Lower lobe of right lung (tissue), 2 donors: ENCODE measurements at regions not wholly inside any gene's neighbourhood (a gene's known extent, or its start where the extent isn't known, plus 50 kb on each side); places are given as distances from the start of the nearest gene placed in this dataset.

Experiments used
- ATAC-seq, 2 donors: fragments of 200-7000 bp; cut with Tn5 transposase; one replicate each; pipeline ENCODE4 v1.9.1; 2020 to 2022; ENCODE audit warnings: mild to moderate bottlenecking in 2 of 2, moderate library complexity in 2 of 2
- DNase-seq: peaks from one replicate; pipeline ENCODE4 v3.0.0-alpha.2; 2020
- H3K27ac ChIP-seq: fragments of 200-600 bp; one replicate; pipeline ENCODE4 v1.8.0; 2022
- H3K27me3 ChIP-seq: fragments of 200-600 bp; one replicate; pipeline ENCODE4 v1.8.0; 2022; ENCODE audit warnings: low read depth
- H3K36me3 ChIP-seq: fragments of 200-600 bp; one replicate; pipeline ENCODE4 v1.8.0; 2022; ENCODE audit warnings: mild to moderate bottlenecking
- H3K4me1 ChIP-seq: fragments of 200-600 bp; one replicate; pipeline ENCODE4 v1.8.0; 2022
- H3K4me3 ChIP-seq: fragments of 200-600 bp; one replicate; pipeline ENCODE4 v1.8.0; 2022; ENCODE audit warnings: mild to moderate bottlenecking
- H3K9me3 ChIP-seq: fragments of 200-600 bp; one replicate; pipeline ENCODE4 v1.8.0; 2022
- CTCF ChIP-seq: fragments of 200-600 bp; IDR thresholded peaks from one replicate; pipeline ENCODE4 v1.8.0; 2022; ENCODE audit warnings: antibody characterized with exemption, mild to moderate bottlenecking
- intact Hi-C: fragments of 100-400 bp; cut with DNase I; formaldehyde crosslinking; loops from one replicate; pipeline ENCODE4 v1.11.0; 2022
- donor health status: DM: no; HTN: yes; CAD: no; lungs with severe emphysema.

- Histone ChIP-seq H3K36me3 (no peaks in the 10 kb centered on the region), H3K4me3 (no peak overlapping the region), H3K27ac (no peak overlapping the region), H3K27me3 (no peaks in the 10 kb centered on the region), H3K4me1 (no peaks in the 10 kb centered on the region), H3K9me3 (no peaks in the 10 kb centered on the region)
- no peak for TF ChIP-seq CTCF
- intact Hi-C loops: no loop called here
- DNase-seq: no peak
- ATAC-seq: no peak
These were observed 627.2 kb downstream of the UQCRFS1 start for GRCh38 chr19:28585796-28586195.

GRCh38 chr19:28583713-28584112 lies 629.2 kb downstream of the UQCRFS1 start:
- DNase-seq (no peak), ATAC-seq (no peak)
- Histone ChIP-seq H3K27me3 (no peaks in the 10 kb centered on the region), H3K27ac (no peak overlapping the region), H3K4me3 (no peak overlapping the region), H3K4me1 (no peaks in the 10 kb centered on the region), H3K9me3 (no peaks in the 10 kb centered on the region), H3K36me3 (no peaks in the 10 kb centered on the region)
- intact Hi-C loops: no loop called here
- TF ChIP-seq CTCF: no peak

- DNase-seq: no peak
- intact Hi-C loops: no loop called here
- TF ChIP-seq CTCF: no peak
- Histone ChIP-seq H3K36me3 (no peaks in the 10 kb centered on the region), H3K27me3 (no peaks in the 10 kb centered on the region), H3K4me1 (no peaks in the 10 kb centered on the region), H3K9me3 (no peaks in the 10 kb centered on the region), H3K27ac (no peak overlapping the region), H3K4me3 (no peak overlapping the region)
- no peak for ATAC-seq
These were observed 629.7 kb downstream of the UQCRFS1 start for GRCh38 chr19:28583242-28583641.

GRCh38 chr19:28582796-28583195 lies 630.2 kb downstream of the UQCRFS1 start:
- no peaks in the 10 kb centered on the region for H3K9me3 ChIP-seq
- H3K4me1 ChIP-seq: no peaks in the 10 kb centered on the region
- intact Hi-C loops: no loop called here
- ATAC-seq (no peak), DNase-seq (no peak)
- no peak overlapping the region for H3K4me3 ChIP-seq
- no peaks in the 10 kb centered on the region for H3K27me3 ChIP-seq
- TF ChIP-seq CTCF: no peak
- H3K27ac ChIP-seq: no peak overlapping the region
- no peaks in the 10 kb centered on the region for H3K36me3 ChIP-seq

GRCh38 chr19:28582344-28582743 lies 630.6 kb downstream of the UQCRFS1 start:
- H3K36me3 ChIP-seq: no peaks in the 10 kb centered on the region
- H3K27ac ChIP-seq: no peak overlapping the region
- no peaks in the 10 kb centered on the region for H3K27me3 ChIP-seq
- DNase-seq (no peak), ATAC-seq (no peak)
- intact Hi-C loops: no loop called here
- no peaks in the 10 kb centered on the region for H3K4me1 ChIP-seq
- TF ChIP-seq CTCF: no peak
- H3K4me3 ChIP-seq: no peak overlapping the region
- H3K9me3 ChIP-seq: no peaks in the 10 kb centered on the region

GRCh38 chr19:28581468-28581770 lies 631.5 kb downstream of the UQCRFS1 start:
- DNase-seq (no peak), ATAC-seq (no peak)
- Histone ChIP-seq H3K4me1 (no peaks in the 10 kb centered on the region), H3K4me3 (no peak overlapping the region), H3K9me3 (no peaks in the 10 kb centered on the region), H3K27ac (no peak overlapping the region), H3K27me3 (no peaks in the 10 kb centered on the region), H3K36me3 (no peaks in the 10 kb centered on the region)
- no peak for TF ChIP-seq CTCF
- intact Hi-C loops: no loop called here
